HG02973 (cell line): ENCODE measurements at regions not wholly inside any gene's neighbourhood (a gene's known extent, or its start where the extent isn't known, plus 50 kb on each side); places are given as distances from the start of the nearest gene placed in this dataset.
"Not testable (repeated sequence)": the region's sequence is repeated elsewhere in the genome, so short reads cannot be mapped to it uniquely, and the experiment has no call there.

ENCODE experiments used
- ATAC-seq: cut with Tn5 transposase; IDR thresholded peaks from one replicate; pipeline ENCODE4 v1.9.1; 2021; ENCODE audit warnings: moderate library complexity; ENCODE audit not compliant: unreplicated experiment

DNA sequence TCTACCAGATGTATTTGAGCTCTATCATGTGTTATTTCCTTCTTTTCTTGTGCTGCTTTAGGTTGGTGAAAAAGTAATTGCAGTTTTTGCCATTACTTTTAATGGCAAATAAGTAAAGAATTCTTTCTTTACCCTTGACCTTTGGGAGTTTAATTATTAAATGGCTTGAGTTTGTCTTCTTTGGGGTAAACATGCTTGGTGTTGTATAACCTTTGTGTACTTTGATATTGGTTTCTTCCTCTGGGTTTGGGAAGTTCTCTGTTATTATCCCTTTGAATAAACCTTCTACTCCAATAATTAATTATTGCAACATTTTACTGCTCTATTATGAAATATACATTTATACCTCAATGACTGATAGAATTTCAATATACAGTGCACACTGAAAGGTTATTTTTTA lies 709.4 kb downstream of the PCDH17 start:
- no peak for ATAC-seq

- no peak for ATAC-seq
These were observed 709.8 kb downstream of the PCDH17 start for GRCh38 chr13:58341318-58341717.

- ATAC-seq, result no peak
These were observed 711.5 kb downstream of the PCDH17 start for GRCh38 chr13:58343076-58343475.

- not testable (repeated sequence) for ATAC-seq
These were observed 720.6 kb downstream of the PCDH17 start for GRCh38 chr13:58352100-58352499.

GRCh38 chr13:58369936-58370335 lies 738.4 kb downstream of the PCDH17 start:
- ATAC-seq, result no peak

DNA sequence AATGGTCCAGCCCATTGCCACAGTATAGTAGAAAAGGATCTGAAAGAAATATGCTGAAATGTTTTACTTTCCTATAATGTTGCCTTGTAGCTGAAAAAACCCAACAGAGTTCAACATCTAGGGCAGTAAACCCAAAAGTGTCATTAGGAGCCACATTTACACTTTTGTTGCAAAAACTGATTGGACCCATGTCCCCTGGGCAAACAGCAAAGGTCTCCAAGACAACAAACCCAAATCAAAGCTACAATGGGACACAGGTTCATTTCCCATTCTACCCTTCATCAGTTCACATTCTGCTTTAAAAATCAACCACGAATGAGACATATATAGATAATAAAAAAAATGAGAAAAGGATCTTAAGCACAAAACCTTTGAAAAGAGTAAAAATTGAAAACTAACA lies 744.8 kb downstream of the PCDH17 start:
- ATAC-seq, result peak; percentile 47

GRCh38 chr13:58376775-58377174 lies 745.2 kb downstream of the PCDH17 start:
- peak; percentile 82 for ATAC-seq

DNA sequence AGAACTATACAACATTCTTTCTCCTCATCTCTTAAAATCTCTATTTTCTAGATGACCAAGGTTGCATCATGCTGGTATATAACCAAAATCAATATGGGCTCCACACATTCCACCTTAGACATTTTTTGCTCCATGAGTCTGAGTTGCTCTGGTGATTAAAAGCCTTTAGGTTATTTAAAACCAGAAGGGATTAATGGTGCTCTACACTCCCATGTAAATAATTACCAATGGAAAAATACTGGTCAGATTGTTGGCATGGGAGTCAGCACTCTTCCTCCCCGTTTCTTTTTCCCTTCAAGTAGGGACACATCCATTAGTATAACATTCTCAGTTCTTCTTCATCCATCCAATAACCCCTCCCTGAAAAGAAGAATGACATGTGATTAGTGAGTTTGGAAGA lies 747.7 kb downstream of the PCDH17 start:
- ATAC-seq, result no peak

DNA sequence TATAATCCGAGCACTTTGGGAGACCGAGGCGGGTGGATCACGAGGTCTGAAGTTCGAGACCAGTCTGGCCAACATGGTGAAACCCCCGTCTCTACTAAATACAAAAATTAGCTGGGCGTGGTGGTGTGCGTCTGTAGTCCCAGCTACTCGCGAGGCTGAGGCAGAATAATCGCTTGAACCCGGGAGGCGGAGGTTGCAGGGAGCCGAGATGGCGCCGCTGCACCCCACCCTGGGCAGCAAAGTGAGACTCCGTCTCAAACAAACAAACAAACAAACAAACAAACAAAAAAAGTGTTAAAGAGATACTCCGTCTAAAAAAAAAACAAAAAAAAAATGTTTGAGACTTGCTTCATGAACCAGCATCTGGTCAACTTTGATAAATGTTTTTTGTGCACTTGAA lies 753.8 kb downstream of the PCDH17 start:
- ATAC-seq, result not testable (repeated sequence)

DNA sequence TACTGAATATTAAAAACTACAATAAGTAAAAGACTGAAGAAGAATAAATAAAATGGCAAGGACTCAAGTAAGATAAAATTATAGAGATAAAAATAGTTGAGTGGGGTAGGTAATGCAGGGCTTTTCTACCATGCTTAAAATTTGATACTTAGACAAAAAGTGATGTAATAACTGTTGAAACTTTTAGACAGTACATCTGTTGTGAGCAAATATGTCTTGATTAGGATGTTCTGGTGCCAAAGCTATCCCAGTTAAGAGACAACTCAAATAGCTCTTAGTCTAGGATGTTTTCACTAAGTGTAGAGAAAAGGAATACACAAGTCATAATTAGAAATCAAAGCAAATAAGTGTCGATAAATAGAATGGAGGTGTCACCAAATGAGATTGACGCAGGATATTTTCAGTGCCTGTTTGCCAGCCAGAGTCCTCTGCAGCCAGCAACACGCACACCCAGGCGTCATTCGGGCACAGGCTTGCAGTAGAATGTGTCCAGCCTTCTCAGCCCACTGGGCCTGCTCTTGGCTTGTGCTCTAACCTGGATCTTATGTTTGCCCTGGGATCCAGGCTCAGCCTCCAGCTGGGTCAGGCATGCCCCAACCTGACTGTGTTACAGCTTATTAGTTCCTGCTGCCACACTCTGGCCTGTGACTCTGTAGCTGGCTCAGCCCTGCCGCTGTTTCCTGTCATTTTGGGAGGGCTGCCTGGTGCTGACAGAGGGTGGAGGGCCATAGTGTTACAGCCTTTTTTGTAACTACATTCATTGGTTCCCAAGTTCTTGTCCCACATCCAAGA lies 766.2 kb downstream of the PCDH17 start:
- no peak for ATAC-seq

- ATAC-seq, result no peak
These were observed 767.7 kb downstream of the PCDH17 start for GRCh38 chr13:58399263-58399662.

- no peak for ATAC-seq
These were observed 775.0 kb downstream of the PCDH17 start for GRCh38 chr13:58406545-58406944.

DNA sequence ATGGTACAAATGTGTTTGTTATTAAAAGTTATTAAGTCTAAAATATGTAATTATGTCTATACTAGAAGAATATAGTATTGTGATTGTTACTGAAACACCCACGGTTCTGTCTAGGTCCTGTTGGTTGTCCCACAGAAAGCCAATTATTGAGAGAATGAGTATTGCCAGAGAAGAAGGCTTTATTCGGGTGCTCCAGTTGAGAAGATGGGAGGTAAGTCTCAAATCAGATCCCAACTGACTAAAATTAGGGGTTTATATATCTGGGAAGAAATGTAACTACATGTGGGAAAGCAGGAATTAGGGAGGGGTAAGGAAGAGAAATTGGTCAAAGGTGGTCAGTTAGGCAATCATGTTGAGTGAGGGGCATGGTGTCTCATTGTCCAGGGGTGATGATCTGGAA lies 798.4 kb downstream of the PCDH17 start:
- ATAC-seq, result no peak

- no peak for ATAC-seq
These were observed 803.4 kb downstream of the PCDH17 start for GRCh38 chr13:58434943-58435342.

- no peak for ATAC-seq
These were observed 805.9 kb downstream of the PCDH17 start for GRCh38 chr13:58437427-58437826.

DNA sequence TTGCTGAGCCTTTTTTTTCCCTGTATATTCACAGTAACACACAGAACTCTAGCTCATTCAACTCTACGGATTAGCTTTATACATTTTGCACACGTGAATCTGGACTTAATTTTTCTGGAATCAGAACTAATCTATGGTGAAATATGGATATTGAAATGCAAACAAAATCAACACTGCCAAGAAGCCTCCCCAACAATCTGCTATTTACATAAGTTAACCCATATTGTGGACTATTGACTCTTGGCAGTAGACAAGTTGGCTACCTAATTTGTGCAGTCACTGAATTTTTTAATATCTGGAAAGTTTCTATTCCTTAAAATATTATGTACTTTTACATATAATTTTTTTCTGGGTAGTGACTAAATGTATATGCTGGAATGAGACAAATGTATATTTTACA lies 815.4 kb downstream of the PCDH17 start:
- no peak for ATAC-seq

GRCh38 chr13:58452123-58452623 lies 820.6 kb downstream of the PCDH17 start:
- ATAC-seq, result no peak

DNA sequence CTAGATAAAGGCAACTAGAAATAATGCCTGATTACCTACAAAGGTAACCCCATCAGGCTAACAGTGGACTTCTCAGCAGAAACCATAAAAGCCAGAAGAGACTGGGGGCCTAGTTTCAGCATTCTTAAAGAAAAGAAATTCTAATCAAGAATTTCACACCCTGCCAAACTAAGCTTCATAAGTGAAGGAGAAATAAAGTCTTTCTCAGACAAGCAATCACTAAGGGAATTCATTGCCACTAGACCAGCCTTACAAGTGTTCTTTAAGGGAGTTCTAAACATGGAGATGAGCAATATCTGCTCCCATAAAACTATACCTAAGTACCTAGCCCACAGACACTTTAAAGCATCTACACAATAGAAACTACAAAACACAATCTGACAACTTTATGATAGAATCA lies 823.5 kb downstream of the PCDH17 start:
- no peak for ATAC-seq

- no peak for ATAC-seq
These were observed 829.7 kb downstream of the PCDH17 start for GRCh38 chr13:58461217-58461616.

GRCh38 chr13:58463841-58464240 lies 832.3 kb downstream of the PCDH17 start:
- no peak for ATAC-seq

DNA sequence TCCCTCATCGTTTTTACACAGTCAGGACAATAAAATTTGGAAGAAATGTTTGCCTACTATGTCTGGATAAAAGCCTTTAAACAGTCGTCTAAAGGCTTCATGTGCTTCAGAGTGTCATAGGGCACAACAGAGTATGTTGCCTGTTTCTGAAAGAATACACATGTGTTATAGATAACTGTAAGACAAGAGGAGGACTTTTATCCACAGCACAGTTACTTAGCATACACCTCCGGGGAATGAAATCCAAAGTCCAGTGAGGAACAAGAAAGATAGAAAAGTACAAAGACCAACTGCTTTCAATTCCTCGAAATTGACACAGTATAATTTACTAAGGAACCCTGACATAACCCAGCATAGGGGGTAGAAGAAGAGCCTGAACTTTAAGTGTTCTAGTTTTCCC lies 835.6 kb downstream of the PCDH17 start:
- ATAC-seq, result no peak

- no peak for ATAC-seq
These were observed 840.9 kb downstream of the PCDH17 start for GRCh38 chr13:58472483-58472882.

- ATAC-seq, result no peak
These were observed 843.0 kb downstream of the PCDH17 start for GRCh38 chr13:58474581-58474980.
